DND-41 (cell line): ENCODE measurements at regions not wholly inside any gene's neighbourhood (a gene's known extent, or its start where the extent isn't known, plus 50 kb on each side); places are given as distances from the start of the nearest gene placed in this dataset.

Experiments used
- EZH2 ChIP-seq: IDR thresholded peaks from 3 replicates; pipeline ENCODE4 v1.6.1; 2012; ENCODE audit warnings: borderline replicate concordance, low read depth, mild to moderate bottlenecking, moderate library complexity, low read length, inconsistent platforms; ENCODE audit not compliant: severe bottlenecking
- TF ChIP-seq, protein P1 (sequence below): IDR thresholded peaks from 2 replicates; pipeline ENCODE4 v1.5.1; 2012; ENCODE audit warnings: borderline replicate concordance, low read length, moderate library complexity, mild to moderate bottlenecking; ENCODE audit not compliant: poor library complexity, severe bottlenecking; ENCODE audit errors: extremely low read depth

DNA sequence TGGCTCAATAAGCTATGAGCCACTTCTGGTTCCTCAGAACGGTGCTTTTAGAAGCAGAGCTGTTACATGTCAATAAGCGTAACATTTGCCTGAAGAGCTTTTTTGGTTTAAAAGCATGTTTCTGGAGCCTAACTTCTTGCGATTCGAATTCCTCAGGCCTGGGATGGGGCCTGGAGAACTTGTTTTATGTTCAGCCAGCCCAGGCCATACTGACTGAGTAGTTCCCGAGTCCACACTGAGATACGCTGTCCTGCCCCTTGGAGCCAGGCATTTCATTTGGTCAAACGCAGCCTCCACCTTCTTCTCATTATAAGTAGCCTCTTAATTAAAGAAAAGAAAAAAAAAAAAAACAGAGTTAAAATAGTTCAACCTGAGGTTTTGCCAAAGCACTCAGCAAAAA is 260.6 kb upstream of the ANKRD55 start:
- TF ChIP-seq, protein P1, sequence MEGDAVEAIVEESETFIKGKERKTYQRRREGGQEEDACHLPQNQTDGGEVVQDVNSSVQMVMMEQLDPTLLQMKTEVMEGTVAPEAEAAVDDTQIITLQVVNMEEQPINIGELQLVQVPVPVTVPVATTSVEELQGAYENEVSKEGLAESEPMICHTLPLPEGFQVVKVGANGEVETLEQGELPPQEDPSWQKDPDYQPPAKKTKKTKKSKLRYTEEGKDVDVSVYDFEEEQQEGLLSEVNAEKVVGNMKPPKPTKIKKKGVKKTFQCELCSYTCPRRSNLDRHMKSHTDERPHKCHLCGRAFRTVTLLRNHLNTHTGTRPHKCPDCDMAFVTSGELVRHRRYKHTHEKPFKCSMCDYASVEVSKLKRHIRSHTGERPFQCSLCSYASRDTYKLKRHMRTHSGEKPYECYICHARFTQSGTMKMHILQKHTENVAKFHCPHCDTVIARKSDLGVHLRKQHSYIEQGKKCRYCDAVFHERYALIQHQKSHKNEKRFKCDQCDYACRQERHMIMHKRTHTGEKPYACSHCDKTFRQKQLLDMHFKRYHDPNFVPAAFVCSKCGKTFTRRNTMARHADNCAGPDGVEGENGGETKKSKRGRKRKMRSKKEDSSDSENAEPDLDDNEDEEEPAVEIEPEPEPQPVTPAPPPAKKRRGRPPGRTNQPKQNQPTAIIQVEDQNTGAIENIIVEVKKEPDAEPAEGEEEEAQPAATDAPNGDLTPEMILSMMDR = no peak
- TF ChIP-seq EZH2 = no peak
